ENCODE measurements at regions not wholly inside any gene's neighbourhood (a gene's known extent, or its start where the extent isn't known, plus 50 kb on each side); places are given as distances from the start of the nearest gene placed in this dataset.

DNA sequence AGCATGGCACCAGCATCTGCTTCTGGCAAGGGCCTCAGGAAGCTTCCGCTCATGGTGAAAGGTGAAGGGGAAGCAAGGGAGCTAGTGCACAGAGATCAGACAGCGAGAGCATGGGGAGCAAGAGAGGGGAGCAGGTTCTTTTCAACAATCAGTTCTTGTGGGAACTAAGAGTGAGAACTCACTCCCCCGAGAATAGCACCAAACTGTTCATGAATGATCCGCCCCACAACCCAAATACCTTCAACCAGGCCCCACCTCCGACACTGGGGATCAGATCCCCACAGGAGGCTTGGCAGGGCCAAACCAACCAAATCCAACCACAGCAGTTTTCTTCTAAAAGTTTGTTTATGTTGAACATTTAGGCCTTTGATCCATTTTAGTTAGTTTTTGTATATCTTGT is 69.7 kb upstream of the BHLHE23 start:
- DNase-seq (ENCODE audit: low read depth, low spot score) = no peak
- TF ChIP-seq POLR2AphosphoS5 (IDR thresholded peaks at IDR 0.05; ENCODE audit: borderline replicate concordance, low read depth, low read length) (no peak), FOXP2 (optimal IDR thresholded peaks at IDR 0.05; ENCODE audit: control extremely low read depth, extremely low read length, insufficient read depth) (no peak), EZH2 (IDR thresholded peaks at IDR 0.05) (no peak)
- Histone ChIP-seq H3K36me3 (ENCODE audit: insufficient read depth, low read length) (no peaks in the 10 kb centered on the region), H3K4me3 (no peak overlapping the region), H3K9ac (ENCODE audit: insufficient read length) (no peak overlapping the region), H3K27ac (no peak overlapping the region), H3K9me3 (ENCODE audit: low read depth, low read length) (no peaks in the 10 kb centered on the region)

DNA sequence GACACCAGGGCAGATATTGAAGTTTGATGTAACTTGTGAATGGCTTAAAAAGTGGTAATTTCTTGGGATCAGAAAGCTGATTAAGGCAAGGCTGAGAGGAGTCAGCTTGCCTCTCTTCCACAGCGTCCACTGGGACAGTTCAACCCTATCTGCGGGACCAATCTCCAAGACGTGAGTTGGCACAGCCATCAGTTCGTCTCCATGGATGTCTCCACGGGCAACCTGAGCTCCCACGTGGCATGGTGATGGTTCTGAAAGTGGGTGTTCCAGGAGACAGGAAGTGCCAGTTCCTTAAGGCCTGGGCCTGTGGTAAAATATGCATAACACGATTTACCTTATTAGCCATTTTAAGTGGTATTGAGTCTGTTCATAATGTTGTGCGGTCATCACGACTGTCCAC is 67.9 kb upstream of the BHLHE23 start:
- no peak overlapping the region for H3K27ac ChIP-seq
- no peak for DNase-seq (ENCODE audit: low read depth, low spot score)
- no peak overlapping the region for H3K4me3 ChIP-seq
- no peak overlapping the region for H3K9ac ChIP-seq (ENCODE audit: insufficient read length)
- no peaks in the 10 kb centered on the region for H3K9me3 ChIP-seq (ENCODE audit: low read depth, low read length)
- H3K36me3 ChIP-seq (ENCODE audit: insufficient read depth, low read length) = no peaks in the 10 kb centered on the region
- TF ChIP-seq EZH2 (IDR thresholded peaks at IDR 0.05) (no peak), FOXP2 (optimal IDR thresholded peaks at IDR 0.05; ENCODE audit: control extremely low read depth, extremely low read length, insufficient read depth) (no peak), POLR2AphosphoS5 (IDR thresholded peaks at IDR 0.05; ENCODE audit: borderline replicate concordance, low read depth, low read length) (no peak)

DNA sequence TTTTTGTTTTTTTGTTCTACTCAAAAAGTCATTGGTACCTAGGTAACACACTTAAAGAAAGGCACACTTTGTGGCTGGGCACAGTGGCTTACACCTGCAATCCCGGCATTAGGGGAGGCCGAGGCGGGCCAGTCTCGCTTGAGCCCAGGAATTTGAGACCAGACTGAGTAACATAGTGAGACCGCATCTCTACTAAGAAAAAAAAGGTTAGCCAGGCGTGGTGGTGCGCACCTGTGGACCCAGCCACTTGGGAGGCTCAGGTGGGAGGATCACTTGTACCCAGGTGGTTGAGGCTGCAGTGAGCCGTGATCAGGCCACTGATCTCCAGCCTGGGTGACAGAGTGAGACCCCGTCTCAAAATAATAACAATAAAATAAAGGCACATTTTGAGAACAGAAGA is 67.4 kb upstream of the BHLHE23 start:
- Histone ChIP-seq H3K27ac (no peak overlapping the region), H3K4me3 (no peak overlapping the region), H3K9ac (ENCODE audit: insufficient read length) (no peak overlapping the region), H3K36me3 (ENCODE audit: insufficient read depth, low read length) (no peaks in the 10 kb centered on the region), H3K9me3 (ENCODE audit: low read depth, low read length) (no peaks in the 10 kb centered on the region)
- TF ChIP-seq EZH2 (IDR thresholded peaks at IDR 0.05) (no peak), FOXP2 (optimal IDR thresholded peaks at IDR 0.05; ENCODE audit: control extremely low read depth, extremely low read length, insufficient read depth) (no peak), POLR2AphosphoS5 (IDR thresholded peaks at IDR 0.05; ENCODE audit: borderline replicate concordance, low read depth, low read length) (no peak)
- DNase-seq (ENCODE audit: low read depth, low spot score) = no peak

DNA sequence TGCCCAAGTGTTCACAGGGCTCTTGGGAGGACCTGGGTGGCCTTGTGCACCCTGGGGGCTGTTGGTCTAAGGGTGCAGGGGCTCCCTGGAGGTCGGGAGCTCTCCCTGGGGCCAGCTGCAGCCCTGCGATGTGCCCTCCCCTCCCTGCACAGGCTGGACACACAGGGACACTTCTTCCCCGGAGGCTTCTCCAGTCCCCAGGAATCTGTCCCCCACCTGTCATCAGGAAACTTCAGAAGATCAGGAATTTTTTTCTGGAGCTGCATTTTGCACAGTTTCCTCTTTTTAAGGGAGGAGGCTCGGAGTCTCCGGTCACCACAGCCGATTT is 66.9 kb upstream of the BHLHE23 start:
- no peaks in the 10 kb centered on the region for H3K9me3 ChIP-seq (ENCODE audit: low read depth, low read length)
- no peak overlapping the region for H3K27ac ChIP-seq
- H3K4me3 ChIP-seq = no peak overlapping the region
- no peak overlapping the region for H3K9ac ChIP-seq (ENCODE audit: insufficient read length)
- TF ChIP-seq FOXP2 (optimal IDR thresholded peaks at IDR 0.05; ENCODE audit: control extremely low read depth, extremely low read length, insufficient read depth) (no peak), EZH2 (IDR thresholded peaks at IDR 0.05) (no peak), POLR2AphosphoS5 (IDR thresholded peaks at IDR 0.05; ENCODE audit: borderline replicate concordance, low read depth, low read length) (no peak)
- no peak for DNase-seq (ENCODE audit: low read depth, low spot score)
- H3K36me3 ChIP-seq (ENCODE audit: insufficient read depth, low read length) = no peaks in the 10 kb centered on the region

DNA sequence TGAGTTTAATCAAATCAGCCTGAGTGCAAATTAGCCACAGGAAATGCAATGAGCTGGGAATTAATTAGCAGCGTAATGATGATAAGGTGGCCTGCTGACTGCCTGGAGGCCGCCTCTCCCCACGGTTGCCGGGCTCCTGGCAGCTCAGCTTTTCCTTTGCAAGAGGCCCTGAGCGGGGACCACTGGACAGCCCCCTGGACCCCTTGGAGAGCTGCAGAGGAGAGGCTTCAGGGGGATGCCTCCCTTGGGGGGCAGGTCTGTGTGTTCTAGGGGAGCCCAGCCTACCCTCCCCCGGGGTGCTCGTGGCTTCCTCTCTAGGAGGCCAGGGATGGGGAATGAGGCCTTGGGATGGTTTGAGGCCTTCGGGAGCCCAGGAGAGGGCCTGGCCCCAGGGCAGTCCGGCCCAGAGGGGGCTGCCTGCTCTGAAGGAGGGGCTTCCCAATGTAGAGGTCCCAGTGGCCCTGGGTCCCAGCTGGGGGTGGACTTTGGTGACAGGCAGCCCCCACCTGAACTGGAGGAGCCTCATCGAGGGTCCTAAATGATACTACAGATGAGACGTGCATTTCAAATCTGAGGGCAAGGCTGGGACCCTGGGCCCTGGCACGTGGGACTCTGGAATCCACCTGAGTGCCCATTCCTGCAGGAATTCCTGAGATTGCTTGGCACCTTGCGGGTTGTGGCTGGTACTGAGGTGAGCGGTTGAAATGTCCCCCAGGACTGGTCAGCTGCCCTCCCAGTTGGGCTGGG is 66.4 kb upstream of the BHLHE23 start:
- Histone ChIP-seq H3K9ac (ENCODE audit: insufficient read length) (no peak overlapping the region), H3K4me3 (no peak overlapping the region), H3K27ac (no peak overlapping the region), H3K9me3 (ENCODE audit: low read depth, low read length) (no peaks in the 10 kb centered on the region), H3K36me3 (ENCODE audit: insufficient read depth, low read length) (no peaks in the 10 kb centered on the region)
- DNase-seq (ENCODE audit: low read depth, low spot score) = no peak
- TF ChIP-seq FOXP2 (optimal IDR thresholded peaks at IDR 0.05; ENCODE audit: control extremely low read depth, extremely low read length, insufficient read depth) (no peak), POLR2AphosphoS5 (IDR thresholded peaks at IDR 0.05; ENCODE audit: borderline replicate concordance, low read depth, low read length) (no peak), EZH2 (IDR thresholded peaks at IDR 0.05) (no peak)

DNA sequence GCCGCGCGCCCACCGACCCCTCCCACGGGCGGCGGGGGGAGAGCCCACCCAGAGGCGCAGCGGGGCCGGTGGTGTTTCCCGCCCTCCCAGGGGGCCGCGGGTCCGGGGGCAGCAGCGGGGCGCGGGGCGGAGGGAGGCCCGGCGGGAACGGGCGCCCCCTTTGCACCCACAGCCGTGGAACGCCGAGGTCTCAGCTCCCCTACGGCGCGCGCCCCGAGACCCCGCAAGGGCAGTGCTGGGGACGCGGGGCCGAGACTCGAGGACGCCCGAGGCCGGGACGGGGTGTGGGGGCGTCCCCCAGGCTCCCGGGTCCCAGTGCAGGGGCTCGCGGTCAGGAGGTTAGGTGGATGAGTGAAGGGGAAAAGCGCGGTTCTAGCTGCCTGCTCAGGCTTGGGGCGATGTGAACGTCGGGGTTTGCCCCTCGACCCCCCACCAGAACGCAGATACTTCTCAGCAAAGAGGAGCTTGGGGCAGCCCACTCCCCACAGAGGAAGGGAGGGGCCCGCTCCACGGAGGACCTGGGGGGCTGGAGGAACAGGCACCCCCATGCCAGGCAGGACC is 65.5 kb upstream of the BHLHE23 start:
- Histone ChIP-seq H3K4me3 (no peak overlapping the region), H3K9ac (ENCODE audit: insufficient read length) (no peak overlapping the region), H3K36me3 (ENCODE audit: insufficient read depth, low read length) (no peaks in the 10 kb centered on the region), H3K9me3 (ENCODE audit: low read depth, low read length) (no peaks in the 10 kb centered on the region), H3K27ac (no peak overlapping the region)
- TF ChIP-seq FOXP2 (optimal IDR thresholded peaks at IDR 0.05; ENCODE audit: control extremely low read depth, extremely low read length, insufficient read depth) (no peak), EZH2 (IDR thresholded peaks at IDR 0.05) (no peak), POLR2AphosphoS5 (IDR thresholded peaks at IDR 0.05; ENCODE audit: borderline replicate concordance, low read depth, low read length) (no peak)
- no peak for DNase-seq (ENCODE audit: low read depth, low spot score)

DNA sequence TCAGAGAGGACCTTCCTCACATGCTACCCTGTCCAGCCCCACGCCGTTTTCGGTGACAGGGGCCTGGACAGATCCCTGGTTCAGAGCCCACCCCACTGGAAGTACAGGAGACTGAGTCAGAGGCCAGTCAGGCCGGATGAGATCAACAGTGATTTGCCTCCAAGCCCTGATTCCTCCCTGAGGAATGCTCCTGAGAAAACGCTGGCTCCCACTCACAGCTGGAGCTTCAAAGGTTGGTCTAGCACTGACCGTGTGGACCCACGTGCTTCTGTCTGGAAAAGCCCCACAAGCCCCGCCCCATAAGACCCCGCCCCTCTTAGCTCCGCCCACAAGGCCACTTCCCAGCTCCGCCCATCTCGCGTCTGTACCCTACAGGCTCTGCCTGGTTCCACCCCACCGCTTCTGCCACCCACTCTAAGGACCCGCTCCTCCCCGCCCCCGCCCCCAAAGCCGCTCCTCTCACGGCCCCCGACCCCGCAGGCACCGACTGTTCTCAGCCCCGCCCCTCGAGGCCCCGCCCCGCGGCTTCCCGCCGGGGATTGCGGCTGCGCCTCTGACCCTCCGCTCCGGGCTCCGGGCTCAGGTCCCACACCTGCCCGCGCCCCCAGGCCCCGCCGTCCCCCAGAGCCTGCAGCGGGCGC is 64.9 kb upstream of the BHLHE23 start:
- no peak overlapping the region for H3K27ac ChIP-seq
- TF ChIP-seq EZH2 (IDR thresholded peaks at IDR 0.05) (no peak), FOXP2 (optimal IDR thresholded peaks at IDR 0.05; ENCODE audit: control extremely low read depth, extremely low read length, insufficient read depth) (no peak)
- no peak overlapping the region for H3K4me3 ChIP-seq
- DNase-seq (ENCODE audit: low read depth, low spot score) = no peak
- H3K9me3 ChIP-seq (ENCODE audit: low read depth, low read length) = no peaks in the 10 kb centered on the region
- no peak overlapping the region for H3K9ac ChIP-seq (ENCODE audit: insufficient read length)
- H3K36me3 ChIP-seq (ENCODE audit: insufficient read depth, low read length) = no peaks in the 10 kb centered on the region

DNA sequence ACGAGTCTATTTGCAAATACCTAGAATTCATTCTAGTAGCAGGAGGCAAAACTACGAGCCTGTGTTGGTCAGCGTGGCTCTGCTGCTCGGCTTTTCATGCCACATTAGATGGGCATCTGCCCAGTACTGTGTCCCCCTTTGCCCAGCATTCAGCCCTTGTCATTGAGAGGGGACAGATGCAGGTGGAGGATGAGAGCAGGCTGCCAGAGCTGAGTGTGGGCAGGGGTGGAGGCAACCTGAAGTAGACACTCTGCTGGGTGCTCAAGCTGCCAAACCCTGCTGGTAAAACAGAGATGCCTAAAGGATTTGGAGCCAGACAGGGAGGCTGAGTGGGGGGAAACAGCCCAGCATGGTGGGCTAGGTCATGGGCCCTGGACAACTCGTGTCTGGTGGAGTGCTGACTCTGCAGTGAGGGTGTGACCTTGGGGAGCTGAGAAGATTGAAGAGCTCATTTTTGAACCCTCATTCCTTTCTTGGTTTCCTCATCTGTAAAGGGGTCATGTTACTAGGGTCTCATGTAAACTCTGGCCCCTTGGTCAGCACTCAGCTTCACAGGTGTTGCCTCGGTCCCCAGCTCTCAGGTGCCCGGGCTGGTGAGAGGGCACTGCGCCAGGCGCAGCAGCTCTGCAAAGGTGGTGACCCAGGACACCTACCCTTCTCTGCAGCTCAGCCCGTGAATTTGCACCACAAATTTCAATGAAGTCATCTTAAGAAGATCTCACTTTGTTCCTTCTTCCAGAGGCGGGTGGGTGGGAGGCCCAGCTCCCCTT is 64.2 kb upstream of the BHLHE23 start:
- TF ChIP-seq POLR2AphosphoS5 (IDR thresholded peaks at IDR 0.05; ENCODE audit: borderline replicate concordance, low read depth, low read length) = no peak
- TF ChIP-seq EZH2 (IDR thresholded peaks at IDR 0.05) = no peak
- no peak for TF ChIP-seq FOXP2 (optimal IDR thresholded peaks at IDR 0.05; ENCODE audit: control extremely low read depth, extremely low read length, insufficient read depth)
- no peak for DNase-seq (ENCODE audit: low read depth, low spot score)

More for the DNA sequence above, 64.2 kb upstream of the BHLHE23 start:
- H3K36me3 ChIP-seq (ENCODE audit: insufficient read depth, low read length) = no peaks in the 10 kb centered on the region
- no peak overlapping the region for H3K27ac ChIP-seq
- no peaks in the 10 kb centered on the region for H3K9me3 ChIP-seq (ENCODE audit: low read depth, low read length)
- H3K9ac ChIP-seq (ENCODE audit: insufficient read length) = no peak overlapping the region
- no peak overlapping the region for H3K4me3 ChIP-seq

All from SK-N-MC (cell line).